ENCODE measurements at regions not wholly inside any gene's neighbourhood (a gene's known extent, or its start where the extent isn't known, plus 50 kb on each side); places are given as distances from the start of the nearest gene placed in this dataset.
"Not testable (repeated sequence)": the region's sequence is repeated elsewhere in the genome, so short reads cannot be mapped to it uniquely, and the experiment has no call there.

DNA sequence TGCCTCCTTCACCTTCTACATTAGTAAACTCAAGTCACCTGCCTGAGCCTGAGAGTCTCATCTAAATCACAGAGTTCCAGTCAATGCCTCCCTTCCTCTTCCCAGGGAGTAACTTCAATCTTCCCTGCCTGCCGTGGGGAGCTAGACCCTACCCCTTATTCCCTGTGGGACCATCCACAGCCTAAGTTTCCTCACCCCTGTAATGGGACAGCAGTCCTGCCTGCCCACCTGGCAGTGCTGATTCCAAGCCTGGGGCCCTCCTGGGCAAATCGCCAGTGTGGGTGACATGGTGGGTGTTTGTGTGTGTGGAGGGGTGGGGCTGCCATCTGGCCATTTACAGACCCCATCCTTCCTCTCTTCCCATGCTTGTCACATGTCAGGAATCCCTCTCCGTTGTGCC, 258.6 kb downstream of the ANKRD30B start:
- TF ChIP-seq, protein P1, sequence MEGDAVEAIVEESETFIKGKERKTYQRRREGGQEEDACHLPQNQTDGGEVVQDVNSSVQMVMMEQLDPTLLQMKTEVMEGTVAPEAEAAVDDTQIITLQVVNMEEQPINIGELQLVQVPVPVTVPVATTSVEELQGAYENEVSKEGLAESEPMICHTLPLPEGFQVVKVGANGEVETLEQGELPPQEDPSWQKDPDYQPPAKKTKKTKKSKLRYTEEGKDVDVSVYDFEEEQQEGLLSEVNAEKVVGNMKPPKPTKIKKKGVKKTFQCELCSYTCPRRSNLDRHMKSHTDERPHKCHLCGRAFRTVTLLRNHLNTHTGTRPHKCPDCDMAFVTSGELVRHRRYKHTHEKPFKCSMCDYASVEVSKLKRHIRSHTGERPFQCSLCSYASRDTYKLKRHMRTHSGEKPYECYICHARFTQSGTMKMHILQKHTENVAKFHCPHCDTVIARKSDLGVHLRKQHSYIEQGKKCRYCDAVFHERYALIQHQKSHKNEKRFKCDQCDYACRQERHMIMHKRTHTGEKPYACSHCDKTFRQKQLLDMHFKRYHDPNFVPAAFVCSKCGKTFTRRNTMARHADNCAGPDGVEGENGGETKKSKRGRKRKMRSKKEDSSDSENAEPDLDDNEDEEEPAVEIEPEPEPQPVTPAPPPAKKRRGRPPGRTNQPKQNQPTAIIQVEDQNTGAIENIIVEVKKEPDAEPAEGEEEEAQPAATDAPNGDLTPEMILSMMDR (IDR thresholded peaks at IDR 0.05) = not testable (repeated sequence)
- TF ChIP-seq POLR2A (IDR thresholded peaks at IDR 0.05) = not testable (repeated sequence)
